ENCODE measurements at regions not wholly inside any gene's neighbourhood (a gene's known extent, or its start where the extent isn't known, plus 50 kb on each side); places are given as distances from the start of the nearest gene placed in this dataset.

DNA sequence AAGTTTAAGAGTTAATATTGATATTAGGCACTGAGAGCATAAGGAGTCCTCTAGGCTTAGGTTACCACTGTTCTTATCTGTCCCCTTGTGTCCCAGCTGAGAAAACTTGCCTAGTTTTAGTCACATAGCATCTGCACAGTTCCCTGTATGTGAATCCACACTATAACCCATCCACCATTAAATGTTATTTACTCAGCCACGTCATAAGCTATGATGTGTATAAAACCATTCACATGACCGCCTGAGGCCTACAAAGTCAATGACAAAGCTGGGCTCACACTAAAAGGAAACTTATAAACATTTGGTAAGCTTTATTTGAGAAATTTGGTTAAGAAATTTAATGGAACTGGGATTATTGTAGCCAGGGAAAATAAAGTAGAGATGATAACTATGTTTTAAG lies 59.2 kb upstream of the TFAP2D start:
- no peak overlapping the region for H4K8ac ChIP-seq (ENCODE audit: low read depth in 2 of 2, low read length in 2 of 2)
- DNase-seq, result no peak
- WGBS, 2 experiments (ENCODE audit: extremely low coverage in 2 of 2, insufficient read length in 1 of 2), result no CpG with 5 or more reads among the region's 2 CpGs
- H3K4me1 ChIP-seq (ENCODE audit: control insufficient read depth, insufficient read depth, low read length), result no peaks in the 10 kb centered on the region
- no peak overlapping the region for H2BK20ac ChIP-seq (ENCODE audit: low read depth, low read length)
- no peak for ATAC-seq (ENCODE audit: low read depth)
- no peaks in the 10 kb centered on the region for H3K79me1 ChIP-seq (ENCODE audit: low read depth in 1 of 2, low read length in 2 of 2)
- H3K9me3 ChIP-seq (ENCODE audit: control insufficient read depth, insufficient read depth, low read length), result no peaks in the 10 kb centered on the region
- H2BK15ac ChIP-seq (ENCODE audit: low read depth, low read length), result no peak overlapping the region
- intact Hi-C loops (cut with micrococcal nuclease), result no loop called here
- H2BK120ac ChIP-seq (ENCODE audit: low read depth, low read length), result no peak overlapping the region
- no peak for TF ChIP-seq RFX5 (IDR thresholded peaks at IDR 0.05; ENCODE audit: low read depth, low read length)
- TF ChIP-seq, protein P1, sequence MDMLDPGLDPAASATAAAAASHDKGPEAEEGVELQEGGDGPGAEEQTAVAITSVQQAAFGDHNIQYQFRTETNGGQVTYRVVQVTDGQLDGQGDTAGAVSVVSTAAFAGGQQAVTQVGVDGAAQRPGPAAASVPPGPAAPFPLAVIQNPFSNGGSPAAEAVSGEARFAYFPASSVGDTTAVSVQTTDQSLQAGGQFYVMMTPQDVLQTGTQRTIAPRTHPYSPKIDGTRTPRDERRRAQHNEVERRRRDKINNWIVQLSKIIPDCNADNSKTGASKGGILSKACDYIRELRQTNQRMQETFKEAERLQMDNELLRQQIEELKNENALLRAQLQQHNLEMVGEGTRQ (IDR thresholded peaks at IDR 0.05; ENCODE audit: low read depth, low read length), result no peak
- TF ChIP-seq POLR2A (IDR thresholded peaks at IDR 0.05; ENCODE audit: low read depth, low read length), result no peak
- no peak for TF ChIP-seq MAZ (IDR thresholded peaks at IDR 0.05; ENCODE audit: borderline replicate concordance, low read depth, low read length)
- no peak for TF ChIP-seq MAFK (IDR thresholded peaks at IDR 0.05; ENCODE audit: low read depth, low read length)
- TF ChIP-seq BHLHE40 (IDR thresholded peaks at IDR 0.05; ENCODE audit: low read depth, low read length), result no peak
- TF ChIP-seq, protein P2, sequence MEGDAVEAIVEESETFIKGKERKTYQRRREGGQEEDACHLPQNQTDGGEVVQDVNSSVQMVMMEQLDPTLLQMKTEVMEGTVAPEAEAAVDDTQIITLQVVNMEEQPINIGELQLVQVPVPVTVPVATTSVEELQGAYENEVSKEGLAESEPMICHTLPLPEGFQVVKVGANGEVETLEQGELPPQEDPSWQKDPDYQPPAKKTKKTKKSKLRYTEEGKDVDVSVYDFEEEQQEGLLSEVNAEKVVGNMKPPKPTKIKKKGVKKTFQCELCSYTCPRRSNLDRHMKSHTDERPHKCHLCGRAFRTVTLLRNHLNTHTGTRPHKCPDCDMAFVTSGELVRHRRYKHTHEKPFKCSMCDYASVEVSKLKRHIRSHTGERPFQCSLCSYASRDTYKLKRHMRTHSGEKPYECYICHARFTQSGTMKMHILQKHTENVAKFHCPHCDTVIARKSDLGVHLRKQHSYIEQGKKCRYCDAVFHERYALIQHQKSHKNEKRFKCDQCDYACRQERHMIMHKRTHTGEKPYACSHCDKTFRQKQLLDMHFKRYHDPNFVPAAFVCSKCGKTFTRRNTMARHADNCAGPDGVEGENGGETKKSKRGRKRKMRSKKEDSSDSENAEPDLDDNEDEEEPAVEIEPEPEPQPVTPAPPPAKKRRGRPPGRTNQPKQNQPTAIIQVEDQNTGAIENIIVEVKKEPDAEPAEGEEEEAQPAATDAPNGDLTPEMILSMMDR (conservative IDR thresholded peaks at IDR 0.05; ENCODE audit: low read depth, low read length), result no peak
- no peak for TF ChIP-seq FOS (IDR thresholded peaks at IDR 0.05; ENCODE audit: low read depth, low read length)
- no peak for TF ChIP-seq SMC3 (IDR thresholded peaks at IDR 0.05; ENCODE audit: low read depth, low read length)
- no peak overlapping the region for H2AK5ac ChIP-seq (ENCODE audit: low read depth, low read length)
- no peak overlapping the region for H4K91ac ChIP-seq (ENCODE audit: insufficient read depth, low read depth, low read length)
- no peak overlapping the region for H3K4me3 ChIP-seq (ENCODE audit: insufficient read depth, low read depth, low read length)
- in situ Hi-C loops (cut with MboI; ENCODE audit: low sequenced_read_pairs), result no loop called here
- no TSS peak for BruUV-seq (replicated peaks)
- dilution Hi-C loops (cut with HindIII; ENCODE audit: low sequenced_read_pairs, unreplicated experiment), result no loop called here
- H3K23ac ChIP-seq (ENCODE audit: low read depth, low read length), result no peak overlapping the region
- no peaks in the 10 kb centered on the region for H4K20me1 ChIP-seq (ENCODE audit: insufficient read depth, low read length)
- no peak overlapping the region for H2AFZ ChIP-seq (replicated peaks; ENCODE audit: low read length, poor library complexity)
- no peak overlapping the region for H3K18ac ChIP-seq (ENCODE audit: low read depth, low read length)
- H4K5ac ChIP-seq (ENCODE audit: low read depth, low read length), result no peak overlapping the region
- no peak overlapping the region for H3K4ac ChIP-seq (ENCODE audit: low read depth, low read length)
- no peak overlapping the region for H3K14ac ChIP-seq (replicated peaks; ENCODE audit: low read depth, low read length)
- no peak overlapping the region for H3K4me2 ChIP-seq (ENCODE audit: low read depth, low read length)
- H3K36me3 ChIP-seq (ENCODE audit: control insufficient read depth, insufficient read depth, low read length), result no peaks in the 10 kb centered on the region
- H2AK9ac ChIP-seq (replicated peaks; ENCODE audit: low read depth, low read length, poor library complexity), result no peak overlapping the region
- ChIA-PET CTCF (no interaction called here), POLR2A (ENCODE audit: unreplicated experiment) (no interaction called here)
- no peaks in the 10 kb centered on the region for H3K27me3 ChIP-seq (ENCODE audit: control insufficient read depth, insufficient read depth, low read length)
- no peak overlapping the region for H2BK5ac ChIP-seq (ENCODE audit: low read depth, low read length, poor library complexity, severe bottlenecking)
- H3K27ac ChIP-seq (ENCODE audit: insufficient read depth, low read length), result no peak overlapping the region
- H3K9ac ChIP-seq (ENCODE audit: low read depth, low read length), result no peak overlapping the region
- no peaks in the 10 kb centered on the region for H3K9me1 ChIP-seq (ENCODE audit: insufficient read depth, low read length)
- no peak overlapping the region for H3K56ac ChIP-seq (ENCODE audit: extremely low read depth, insufficient read depth, low read length)
